Osteoblast (primary cell): ENCODE measurements at regions not wholly inside any gene's neighbourhood (a gene's known extent, or its start where the extent isn't known, plus 50 kb on each side); places are given as distances from the start of the nearest gene placed in this dataset.

ENCODE experiments used
- DNase-seq: peaks from one replicate; pipeline ENCODE4 v3.0.0; 2011; ENCODE audit warnings: low spot score, mixed read lengths; ENCODE audit not compliant: insufficient read length; ENCODE audit errors: missing footprints
- H2AFZ ChIP-seq: 2 replicates; pipeline ENCODE4 v1.6.0; 2011; ENCODE audit warnings: mild to moderate bottlenecking, low read length
- H3K27ac ChIP-seq: 2 replicates; pipeline ENCODE4 v1.5.1; 2011; ENCODE audit warnings: mild to moderate bottlenecking, low read depth, low read length, moderate library complexity
- H3K27me3 ChIP-seq: 2 replicates; pipeline ENCODE4 v1.6.0; 2012; ENCODE audit warnings: mild to moderate bottlenecking, control low read depth, inconsistent platforms, low read length, moderate library complexity; ENCODE audit not compliant: insufficient read depth
- H3K36me3 ChIP-seq: 2 replicates; pipeline ENCODE4 v1.5.1; 2011; ENCODE audit warnings: mild to moderate bottlenecking, low read length, control low read depth, moderate library complexity; ENCODE audit not compliant: insufficient read depth
- H3K4me1 ChIP-seq: 2 replicates; pipeline ENCODE4 v1.5.1; 2011; ENCODE audit warnings: mild to moderate bottlenecking, low read length, control low read depth, moderate library complexity; ENCODE audit not compliant: insufficient read depth
- H3K4me2 ChIP-seq: 2 replicates; pipeline ENCODE4 v1.6.0; 2011; ENCODE audit warnings: mild to moderate bottlenecking, low read length; ENCODE audit not compliant: insufficient read depth
- H3K4me3 ChIP-seq: fragments of 200-600 bp; sonication (generic); 3 replicates; pipeline ENCODE4 v1.5.1; 2012; ENCODE audit warnings: mild to moderate bottlenecking, low read length, inconsistent platforms; ENCODE audit not compliant: insufficient read depth
- H3K79me2 ChIP-seq: 2 replicates; pipeline ENCODE4 v1.6.0; 2012; ENCODE audit warnings: mild to moderate bottlenecking, low read length, control low read depth, inconsistent platforms; ENCODE audit not compliant: insufficient read depth
- H3K9me3 ChIP-seq: 2 replicates; pipeline ENCODE4 v1.5.1; 2011; ENCODE audit warnings: low read depth, low read length, control low read depth
- H4K20me1 ChIP-seq: 2 replicates; pipeline ENCODE4 v1.6.0; 2012; ENCODE audit warnings: mild to moderate bottlenecking, low read length, control low read depth; ENCODE audit not compliant: insufficient read depth
- CTCF ChIP-seq: IDR thresholded peaks from 2 replicates; pipeline ENCODE4 v1.5.1; 2011; ENCODE audit warnings: mild to moderate bottlenecking, low read depth, low read length, moderate library complexity; ENCODE audit errors: extremely low read depth

GRCh38 chr9:88817628-88818027 lies 173.6 kb upstream of the S1PR3 start:
- Histone ChIP-seq H3K4me1 (peaks cover 59% of the 10 kb centered on the region), H3K27ac (no peak overlapping the region)

GRCh38 chr9:88818495-88819201 lies 172.6 kb upstream of the S1PR3 start:
- H3K4me1 ChIP-seq, result peaks cover 56% of the 10 kb centered on the region
- no peak for TF ChIP-seq CTCF
- H3K9me3 ChIP-seq, result no peaks in the 10 kb centered on the region
- peaks cover 10% of the 10 kb centered on the region for H3K27me3 ChIP-seq
- peak overlapping the region; percentile 60 for H3K4me2 ChIP-seq
- peak; percentile 88 for DNase-seq
- H3K27ac ChIP-seq, result peak overlapping the region; percentile 27
- H3K79me2 ChIP-seq, result no peaks in the 10 kb centered on the region
- no peak overlapping the region for H2AFZ ChIP-seq
- H3K4me3 ChIP-seq, result peak overlapping the region; percentile 30
- H4K20me1 ChIP-seq, result no peaks in the 10 kb centered on the region
- H3K36me3 ChIP-seq, result no peaks in the 10 kb centered on the region

More at GRCh38 chr9:88817628-88818027, 173.6 kb upstream of the S1PR3 start:
- H3K79me2 ChIP-seq, result no peaks in the 10 kb centered on the region
- no peaks in the 10 kb centered on the region for H4K20me1 ChIP-seq
- H3K27me3 ChIP-seq, result peaks cover 6% of the 10 kb centered on the region
- no peak for DNase-seq
- TF ChIP-seq CTCF, result no peak
- no peak overlapping the region for H2AFZ ChIP-seq
- no peak overlapping the region for H3K4me3 ChIP-seq
- no peaks in the 10 kb centered on the region for H3K9me3 ChIP-seq
- no peaks in the 10 kb centered on the region for H3K36me3 ChIP-seq
- H3K4me2 ChIP-seq, result no peak overlapping the region

- Histone ChIP-seq H3K4me3 (no peak overlapping the region), H4K20me1 (no peaks in the 10 kb centered on the region), H3K36me3 (no peaks in the 10 kb centered on the region), H3K9me3 (no peaks in the 10 kb centered on the region), H3K4me1 (peaks cover 47% of the 10 kb centered on the region), H3K27ac (no peak overlapping the region), H3K27me3 (peaks cover 13% of the 10 kb centered on the region), H3K79me2 (no peaks in the 10 kb centered on the region), H2AFZ (no peak overlapping the region), H3K4me2 (no peak overlapping the region)
- DNase-seq, result no peak
- no peak for TF ChIP-seq CTCF
These were observed 171.8 kb upstream of the S1PR3 start for GRCh38 chr9:88819476-88819875.

- Histone ChIP-seq H4K20me1 (no peaks in the 10 kb centered on the region), H2AFZ (no peak overlapping the region), H3K27ac (no peak overlapping the region), H3K36me3 (no peaks in the 10 kb centered on the region), H3K27me3 (peaks cover 17% of the 10 kb centered on the region), H3K4me1 (peaks cover 42% of the 10 kb centered on the region), H3K4me2 (no peak overlapping the region), H3K9me3 (no peaks in the 10 kb centered on the region), H3K79me2 (no peaks in the 10 kb centered on the region), H3K4me3 (no peak overlapping the region)
- DNase-seq, result no peak
- no peak for TF ChIP-seq CTCF
These were observed 171.2 kb upstream of the S1PR3 start for GRCh38 chr9:88820055-88820454.
